GM18868 (cell line): ENCODE measurements at regions not wholly inside any gene's neighbourhood (a gene's known extent, or its start where the extent isn't known, plus 50 kb on each side); places are given as distances from the start of the nearest gene placed in this dataset.

Experiments used
- ATAC-seq: cut with Tn5 transposase; IDR thresholded peaks from one replicate; pipeline ENCODE4 v1.9.1; 2021; ENCODE audit warnings: mild to moderate bottlenecking, moderate library complexity; ENCODE audit not compliant: unreplicated experiment

- no peak for ATAC-seq
These were observed 96.1 kb upstream of the NXT1 start for GRCh38 chr20:23254505-23254904.

GRCh38 chr20:23254034-23254433 is 96.6 kb upstream of the NXT1 start:
- no peak for ATAC-seq

GRCh38 chr20:23253524-23253923 is 97.1 kb upstream of the NXT1 start:
- no peak for ATAC-seq

GRCh38 chr20:23251779-23252178 is 98.8 kb upstream of the NXT1 start:
- ATAC-seq = no peak

GRCh38 chr20:23249541-23249940 is 101.0 kb upstream of the NXT1 start:
- no peak for ATAC-seq

- no peak for ATAC-seq
These were observed 102.1 kb upstream of the NXT1 start for GRCh38 chr20:23248461-23248882.

- ATAC-seq = no peak
These were observed 103.6 kb upstream of the NXT1 start for GRCh38 chr20:23246717-23247664.

- ATAC-seq = peak; percentile 93
These were observed 104.9 kb upstream of the NXT1 start for GRCh38 chr20:23245553-23246181.

GRCh38 chr20:23244916-23245552 is 105.6 kb upstream of the NXT1 start:
- no peak for ATAC-seq

GRCh38 chr20:23244156-23244915 is 106.3 kb upstream of the NXT1 start:
- ATAC-seq = no peak

- ATAC-seq = no peak
These were observed 106.8 kb upstream of the NXT1 start for GRCh38 chr20:23243791-23244155.

GRCh38 chr20:23242556-23243180 is 107.9 kb upstream of the NXT1 start:
- no peak for ATAC-seq

GRCh38 chr20:23242104-23242503 is 108.5 kb upstream of the NXT1 start:
- ATAC-seq = no peak

GRCh38 chr20:23241416-23241815 is 109.2 kb upstream of the NXT1 start:
- no peak for ATAC-seq

GRCh38 chr20:23240519-23240918 is 110.1 kb upstream of the NXT1 start:
- no peak for ATAC-seq

GRCh38 chr20:23237201-23237600 is 113.4 kb upstream of the NXT1 start:
- no peak for ATAC-seq

- peak; percentile 69 for ATAC-seq
These were observed 115.2 kb upstream of the NXT1 start for GRCh38 chr20:23235173-23236027.

- no peak for ATAC-seq
These were observed 116.1 kb upstream of the NXT1 start for GRCh38 chr20:23234311-23235078.

- ATAC-seq = no peak
These were observed 117.2 kb upstream of the NXT1 start for GRCh38 chr20:23233341-23233740.
